Panc1 (cell line): ENCODE measurements at regions not wholly inside any gene's neighbourhood (a gene's known extent, or its start where the extent isn't known, plus 50 kb on each side); places are given as distances from the start of the nearest gene placed in this dataset.

Experiments used
- ATAC-seq: fragments of 200-7000 bp; cut with Tn5 transposase; 2 replicates; pipeline ENCODE4 v1.9.1; 2020; ENCODE audit warnings: mild to moderate bottlenecking, moderate library complexity
- BruUV-seq: library from RNA; stranded (reverse); fragments of 400-500 nt; replicated peaks from 2 replicates; lab custom pipeline; 2021; lab: Mats Ljungman, UMichigan
- CTCF ChIA-PET: fragments of 300-600 bp; sonication (Branson Sonifier 250); formaldehyde crosslinking; loops from one replicate; lab custom pipeline; 2022; ENCODE audit warnings: antibody characterized with exemption; lab: Charles Lee
- POLR2A ChIA-PET: fragments of 300-600 bp; sonication (Branson Sonifier 250); formaldehyde crosslinking; loops from one replicate; lab custom pipeline; 2022; ENCODE audit warnings: antibody characterized with exemption; lab: Charles Lee
- DNase-seq: peaks from one replicate; pipeline ENCODE4 v3.0.0-alpha.2; 2010; ENCODE audit warnings: low read depth, low spot score
- H3K27ac ChIP-seq: 2 replicates; pipeline ENCODE4 v1.5.1; 2011; ENCODE audit warnings: mild to moderate bottlenecking, low read length, inconsistent platforms
- H3K27me3 ChIP-seq: fragments of 200-500 bp; sonication (Bioruptor generic); 2 replicates; pipeline ENCODE4 v1.6.0; 2014; ENCODE audit warnings: low read length, inconsistent platforms; ENCODE audit not compliant: control insufficient read depth, insufficient read depth
- H3K36me3 ChIP-seq: fragments of 200-500 bp; sonication (Bioruptor generic); 2 replicates; pipeline ENCODE4 v1.5.1; 2014; ENCODE audit warnings: inconsistent platforms, mild to moderate bottlenecking, low read length, moderate library complexity; ENCODE audit not compliant: control insufficient read depth, insufficient read depth
- H3K4me1 ChIP-seq: 2 replicates; pipeline ENCODE4 v1.5.1; 2011; ENCODE audit warnings: inconsistent platforms, mild to moderate bottlenecking, low read length, moderate library complexity; ENCODE audit not compliant: control insufficient read depth, insufficient read depth
- H3K4me3 ChIP-seq, 2 experiments: 2 replicates each; pipeline ENCODE4 v1.5.1; 2011 to 2012; ENCODE audit warnings: low read depth in 2 of 2, low read length in 2 of 2, mild to moderate bottlenecking in 2 of 2, inconsistent platforms in 1 of 2, moderate library complexity in 1 of 2
- H3K9me3 ChIP-seq: fragments of 200-500 bp; sonication (Bioruptor generic); 2 replicates; pipeline ENCODE4 v1.5.1; 2014; ENCODE audit warnings: low read depth, mild to moderate bottlenecking, inconsistent platforms, low read length, moderate library complexity; ENCODE audit not compliant: control insufficient read depth, insufficient read depth
- CTCF ChIP-seq: fragments of 450-650 bp; IDR thresholded peaks from 2 replicates; pipeline ENCODE4 v1.5.1; 2017; ENCODE audit warnings: mild to moderate bottlenecking
- POLR2AphosphoS5 ChIP-seq: IDR thresholded peaks from 2 replicates; pipeline ENCODE4 v1.6.1; 2012; ENCODE audit warnings: mild to moderate bottlenecking, low read depth, low read length, moderate library complexity
- REST ChIP-seq, 2 experiments: IDR thresholded peaks; 2 replicates each; pipeline ENCODE4 v1.6.1; 2011 to 2012; ENCODE audit warnings: low read depth in 2 of 2, control low read depth in 1 of 2, low read length in 1 of 2, mild to moderate bottlenecking in 1 of 2, moderate library complexity in 1 of 2; ENCODE audit not compliant: insufficient read depth in 1 of 2
- SIN3A ChIP-seq: IDR thresholded peaks from 2 replicates; pipeline ENCODE4 v1.6.1; 2012; ENCODE audit warnings: low read depth, mild to moderate bottlenecking, low read length, moderate library complexity, borderline replicate concordance; ENCODE audit not compliant: insufficient read depth
- TCF7L2 ChIP-seq: IDR thresholded peaks from 2 replicates; pipeline ENCODE4 v1.6.1; 2011; ENCODE audit warnings: mild to moderate bottlenecking, low read depth, low read length, inconsistent platforms
- in situ Hi-C: cut with HindIII; loops from 2 replicates; pipeline ENCODE4 v1.10.0; 2016; ENCODE audit warnings: low sequenced_read_pairs, low pct_unique_long_range_greater_than_20kb
- intact Hi-C: fragments of 100-400 bp; cut with micrococcal nuclease; formaldehyde crosslinking; loops from one replicate; pipeline ENCODE4 v1.10.0; 2022; ENCODE audit not compliant: unreplicated experiment

GRCh38 chr1:97983126-97983525 lies 62.3 kb upstream of the DPYD start:
- in situ Hi-C loops: no loop called here
- H3K27ac ChIP-seq: no peak overlapping the region
- TF ChIP-seq TCF7L2: no peak
- no peak for TF ChIP-seq REST (IDR thresholded peaks at IDR 0.05; ENCODE audit: insufficient read depth in 1 of 2, low read depth in 2 of 2, low read length in 1 of 2)
- no peak for TF ChIP-seq POLR2AphosphoS5
- no peak for TF ChIP-seq SIN3A
- no peak for TF ChIP-seq CTCF
- no peak for DNase-seq
- intact Hi-C loops: no loop called here
- H3K36me3 ChIP-seq: no peaks in the 10 kb centered on the region
- no TSS peak for BruUV-seq
- ATAC-seq: no peak
- ChIA-PET POLR2A (no interaction called here), CTCF (no interaction called here)
- H3K27me3 ChIP-seq: no peaks in the 10 kb centered on the region
- no peaks in the 10 kb centered on the region for H3K9me3 ChIP-seq
- no peaks in the 10 kb centered on the region for H3K4me1 ChIP-seq
- no peak overlapping the region for H3K4me3 ChIP-seq

GRCh38 chr1:97980530-97980929 lies 59.7 kb upstream of the DPYD start:
- ChIA-PET POLR2A (no interaction called here), CTCF (no interaction called here)
- in situ Hi-C loops (no loop called here), intact Hi-C loops (no loop called here)
- Histone ChIP-seq H3K4me3 (no peak overlapping the region), H3K4me1 (no peaks in the 10 kb centered on the region), H3K9me3 (no peaks in the 10 kb centered on the region), H3K27me3 (no peaks in the 10 kb centered on the region), H3K36me3 (no peaks in the 10 kb centered on the region), H3K27ac (no peak overlapping the region)
- no peak for ATAC-seq
- DNase-seq: no peak
- BruUV-seq: no TSS peak
- TF ChIP-seq TCF7L2: no peak
- no peak for TF ChIP-seq REST (IDR thresholded peaks at IDR 0.05; ENCODE audit: insufficient read depth in 1 of 2, low read depth in 2 of 2, low read length in 1 of 2)
- no peak for TF ChIP-seq CTCF
- no peak for TF ChIP-seq POLR2AphosphoS5
